NCI-H2171 (cell line): ENCODE measurements at regions not wholly inside any gene's neighbourhood (a gene's known extent, or its start where the extent isn't known, plus 50 kb on each side); places are given as distances from the start of the nearest gene placed in this dataset.

Experiments used
- DNase-seq: peaks from one replicate; lab custom pipeline; 2025; lab: John Stamatoyannopoulos, UW

- DNase-seq: no peak
These were observed 460.0 kb upstream of the BRINP1 start for GRCh38 chr9:119829186-119829585.

DNA sequence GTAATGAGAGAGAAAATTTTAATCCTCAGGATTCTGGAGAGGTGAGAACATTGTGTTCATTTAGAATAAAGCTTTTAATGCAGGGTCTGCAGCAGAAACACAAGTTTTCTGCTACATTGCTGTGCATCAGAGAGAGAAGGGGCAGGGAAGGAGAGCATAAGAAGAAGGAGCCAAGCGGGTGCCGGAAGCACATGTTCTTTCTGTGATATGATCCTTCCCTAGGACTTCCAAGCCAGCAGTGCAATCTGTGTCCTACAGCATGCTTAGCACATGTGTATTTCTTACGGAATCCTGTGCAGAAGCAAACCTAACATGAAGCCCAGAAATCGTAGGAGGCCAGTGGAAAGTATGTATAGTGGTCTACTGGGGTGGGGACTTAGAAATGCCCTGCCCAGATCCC is 458.3 kb upstream of the BRINP1 start:
- DNase-seq: no peak

DNA sequence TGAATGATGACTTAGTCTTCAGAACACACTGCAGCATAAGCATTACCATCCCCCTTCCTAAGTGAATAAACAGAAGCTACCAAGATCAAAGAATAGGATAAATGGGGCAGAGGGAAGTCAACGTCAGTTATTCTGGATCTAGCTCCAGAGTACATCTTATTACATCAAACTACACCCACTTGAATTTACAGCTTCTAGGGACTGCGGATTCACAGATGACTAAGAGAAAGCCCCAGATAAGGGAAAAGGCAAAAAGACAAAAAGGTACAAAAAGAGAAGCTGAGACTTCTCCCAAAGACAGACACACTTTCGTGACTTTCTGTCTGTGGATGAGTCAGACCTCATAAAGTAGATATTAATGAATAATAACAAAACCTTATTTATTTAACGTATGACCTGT is 457.9 kb upstream of the BRINP1 start:
- DNase-seq: no peak

DNA sequence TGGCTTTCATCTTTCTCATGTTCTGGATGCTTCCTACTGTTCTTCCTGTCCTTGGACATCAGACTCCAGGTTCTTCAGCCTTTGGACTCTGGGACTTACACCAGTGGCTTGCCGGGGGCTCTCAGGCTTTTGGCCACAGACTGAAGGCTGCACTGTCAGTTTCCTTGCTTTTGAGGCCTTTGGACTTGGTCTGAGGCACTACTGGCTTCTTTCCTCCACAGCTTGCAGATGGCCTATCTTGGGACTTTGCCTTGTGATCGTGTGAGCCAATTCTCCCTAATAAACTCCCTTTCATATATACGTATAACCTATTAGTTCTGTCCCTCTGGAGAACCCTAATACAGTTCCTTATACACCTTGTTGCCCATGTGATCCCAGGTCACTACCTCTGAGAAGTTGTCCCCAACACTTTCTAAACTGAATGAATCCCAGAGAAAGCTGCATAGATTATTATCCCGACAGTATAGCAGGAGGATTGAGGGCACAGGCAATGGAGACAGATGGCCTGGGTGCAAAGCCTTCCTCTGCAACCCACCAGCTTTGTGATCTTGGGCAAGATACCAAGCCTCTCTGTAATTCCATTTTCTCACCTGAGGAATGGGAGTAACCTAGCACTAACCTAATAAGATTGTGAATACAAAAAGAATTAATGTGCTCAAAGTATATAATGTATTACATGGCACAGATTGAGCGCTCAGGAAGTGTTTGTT is 449.6 kb upstream of the BRINP1 start:
- DNase-seq: no peak

DNA sequence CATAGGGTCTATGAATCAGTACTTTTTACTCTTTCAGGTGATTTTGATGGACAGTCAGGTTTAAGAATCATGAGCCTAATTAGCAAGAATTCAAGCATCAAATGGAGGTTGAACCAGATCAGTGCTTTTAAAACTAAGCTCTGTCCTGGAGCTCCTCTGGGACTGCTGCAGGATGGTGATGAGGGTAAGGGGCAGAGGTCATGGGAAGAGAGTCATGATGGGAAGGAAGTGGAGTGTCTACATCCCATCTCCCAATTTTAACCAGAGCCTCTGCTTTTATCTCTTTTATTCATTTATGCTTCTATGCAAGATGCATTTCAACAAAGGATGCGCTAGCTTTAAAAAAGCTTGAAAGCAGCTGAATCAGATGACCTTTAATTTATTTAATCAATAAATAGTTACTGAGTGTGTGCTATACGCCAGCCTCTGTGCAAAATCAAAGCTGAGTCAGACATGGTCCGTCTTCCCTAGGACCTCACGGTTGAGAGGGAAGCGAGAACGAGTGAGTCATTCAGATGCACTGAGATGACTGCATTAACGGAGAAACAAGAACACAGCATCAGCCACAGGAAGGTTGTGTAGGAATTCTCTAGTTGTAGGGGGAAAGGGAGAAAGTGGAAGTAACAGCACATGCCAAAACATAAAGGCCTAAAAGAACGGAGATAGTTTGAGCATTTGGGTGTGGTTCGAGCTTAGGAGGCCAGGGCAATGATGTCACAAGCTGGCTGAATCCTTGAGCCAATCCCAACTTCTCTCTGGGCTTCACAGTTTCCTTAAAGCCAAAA is 441.6 kb upstream of the BRINP1 start:
- DNase-seq: no peak

DNA sequence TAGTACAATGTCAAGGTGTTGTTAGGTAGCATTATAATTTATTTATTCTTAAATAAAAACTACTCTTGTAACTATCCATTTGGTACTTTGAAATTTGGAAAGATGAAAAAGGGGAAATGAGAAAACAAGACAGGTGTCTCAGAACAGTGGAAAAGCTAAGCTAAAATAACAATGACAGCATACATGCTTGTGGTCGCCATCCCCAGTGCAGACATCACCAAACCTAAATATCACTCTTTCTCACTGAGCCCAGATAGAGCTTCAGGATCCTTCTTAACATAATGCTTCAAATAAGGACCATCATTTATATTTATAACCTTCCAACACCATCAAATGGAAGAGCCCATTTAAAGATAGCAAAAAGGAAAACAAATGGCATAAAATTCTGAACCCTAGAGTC is 434.4 kb upstream of the BRINP1 start:
- no peak for DNase-seq

DNA sequence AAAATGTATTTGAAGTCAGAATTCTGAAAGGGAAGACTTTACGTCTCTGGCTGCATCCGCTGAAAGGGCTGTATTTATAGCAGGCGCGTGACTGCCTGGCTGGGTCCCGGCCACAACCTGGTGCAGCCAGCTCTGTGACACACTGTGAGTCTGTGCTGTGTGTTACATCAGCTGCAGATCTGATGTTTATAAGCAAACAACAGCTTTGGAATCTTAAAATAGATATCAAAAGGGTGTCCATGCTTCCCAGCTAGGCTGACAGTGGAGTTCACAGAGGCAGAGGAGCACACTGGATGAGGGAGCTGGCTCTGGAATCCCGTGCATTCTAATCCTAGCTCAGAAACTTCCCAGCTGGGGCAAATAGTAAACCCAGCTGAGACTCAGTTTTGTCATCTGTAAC is 433.4 kb upstream of the BRINP1 start:
- no peak for DNase-seq

DNA sequence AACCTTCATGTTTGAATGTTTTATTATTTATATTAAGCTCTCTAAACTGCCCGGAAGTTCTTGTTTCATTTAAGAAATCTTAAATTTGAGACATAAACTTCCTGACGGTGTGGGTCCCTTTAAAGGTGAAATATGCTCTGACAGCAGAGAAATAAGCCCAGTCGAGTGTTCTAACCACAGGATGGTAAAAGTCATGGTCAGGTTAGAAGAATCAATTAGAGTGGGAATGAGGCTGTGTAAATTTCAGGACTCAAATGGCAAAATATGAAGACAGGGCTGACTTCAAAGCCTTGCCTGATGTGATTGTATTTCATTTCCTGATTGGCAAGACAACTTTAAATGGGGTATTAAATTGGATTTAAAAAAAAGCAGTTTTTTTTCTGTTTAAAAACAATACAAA is 432.9 kb upstream of the BRINP1 start:
- no peak for DNase-seq

GRCh38 chr9:119801311-119801710 is 432.1 kb upstream of the BRINP1 start:
- DNase-seq: no peak

GRCh38 chr9:119795395-119795794 is 426.2 kb upstream of the BRINP1 start:
- no peak for DNase-seq

DNA sequence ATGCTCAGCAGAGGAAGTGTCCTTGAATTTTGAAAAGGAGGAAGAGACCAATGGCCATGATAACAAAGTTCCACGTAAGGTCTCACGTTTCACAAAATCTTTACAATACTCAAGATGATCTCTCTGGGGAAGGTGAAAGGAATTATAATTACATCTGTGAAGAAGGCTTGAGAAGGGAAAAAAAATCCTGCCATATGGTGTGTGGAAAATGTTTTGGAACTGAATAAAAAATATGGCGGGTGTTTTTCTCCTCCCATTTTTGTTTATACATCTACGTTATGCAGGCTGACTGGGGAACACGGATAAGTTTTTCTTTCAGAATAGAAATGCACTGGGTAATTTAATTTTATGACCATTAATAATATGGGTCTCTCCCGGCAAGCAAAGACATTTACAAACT is 425.6 kb upstream of the BRINP1 start:
- peak; percentile 95 for DNase-seq

GRCh38 chr9:119793218-119793617 is 424.0 kb upstream of the BRINP1 start:
- peak; percentile 91 for DNase-seq

DNA sequence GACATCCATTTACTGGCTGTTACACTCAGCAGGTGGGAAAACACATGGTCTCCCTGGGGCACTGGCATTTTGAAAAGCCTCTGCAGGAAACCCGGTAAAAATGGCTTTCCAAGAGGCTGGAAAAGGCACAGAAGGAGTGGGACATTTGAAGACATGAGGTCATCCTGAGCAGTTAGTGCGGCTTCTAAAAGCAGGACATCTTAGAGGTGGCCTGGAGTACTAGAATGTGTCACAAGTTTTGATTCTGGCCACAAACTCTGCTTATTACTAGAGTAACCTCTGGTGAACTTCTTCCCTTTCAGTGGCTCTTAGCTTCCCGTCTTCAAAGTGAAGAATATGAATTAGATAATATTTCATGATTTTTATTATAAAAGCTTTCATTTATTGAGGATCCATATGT is 423.0 kb upstream of the BRINP1 start:
- DNase-seq: no peak

GRCh38 chr9:119789987-119790386 is 420.8 kb upstream of the BRINP1 start:
- DNase-seq: no peak

DNA sequence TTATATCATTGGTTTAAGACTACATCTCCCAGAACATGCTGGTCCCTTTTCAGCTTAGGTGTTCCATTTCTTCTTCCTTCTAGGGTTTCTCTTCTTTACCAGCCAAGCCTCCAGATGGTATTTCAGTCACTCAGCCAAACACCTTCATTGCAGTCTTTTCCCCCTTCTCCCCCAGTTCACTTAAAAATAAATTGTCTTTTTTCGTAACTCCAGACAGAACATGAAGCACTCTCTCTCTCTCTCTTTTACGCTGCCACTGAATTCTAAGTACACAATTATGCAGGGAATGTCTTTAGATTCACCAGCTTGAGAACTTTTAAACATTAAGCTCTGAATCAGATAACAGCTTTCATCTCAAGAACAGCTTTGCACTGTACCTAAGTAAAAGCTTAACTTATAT is 419.7 kb upstream of the BRINP1 start:
- peak; percentile 24 for DNase-seq

DNA sequence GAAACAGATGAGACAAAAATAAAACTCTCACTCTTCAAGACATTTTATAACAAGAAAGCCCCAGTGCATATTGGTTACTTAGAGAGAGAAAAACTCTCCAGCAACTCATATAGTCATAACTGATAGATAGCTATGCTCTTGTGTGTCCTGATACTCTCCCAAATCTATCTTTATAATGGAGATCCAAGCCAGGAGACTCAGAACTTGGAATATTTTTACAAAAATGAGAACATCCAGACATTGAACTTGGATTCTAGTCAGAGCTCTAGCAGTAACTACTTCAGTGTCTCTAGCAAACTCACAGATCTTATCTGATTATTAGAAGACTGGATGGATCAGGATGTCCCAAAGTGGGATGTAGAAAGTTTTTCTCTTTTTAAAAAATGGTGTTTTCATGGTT is 412.7 kb upstream of the BRINP1 start:
- no peak for DNase-seq

DNA sequence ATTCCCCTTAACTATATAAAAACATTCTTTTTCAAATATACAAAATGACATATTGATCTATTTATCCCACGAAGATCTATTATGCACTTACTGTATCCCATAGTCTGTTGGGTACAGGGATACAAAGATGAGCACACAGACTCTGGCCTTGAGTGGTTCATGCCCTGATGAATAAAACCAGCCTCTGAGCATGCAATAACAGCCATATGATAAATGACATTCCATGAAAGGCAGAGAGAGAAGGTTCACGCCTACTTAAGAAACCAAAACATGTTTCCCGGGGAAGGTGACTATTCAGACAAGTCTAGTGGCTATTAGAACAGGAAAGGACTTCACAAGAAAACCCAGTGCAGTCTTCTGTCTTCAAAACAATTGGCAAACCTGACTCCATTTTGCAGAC is 406.2 kb upstream of the BRINP1 start:
- no peak for DNase-seq

DNA sequence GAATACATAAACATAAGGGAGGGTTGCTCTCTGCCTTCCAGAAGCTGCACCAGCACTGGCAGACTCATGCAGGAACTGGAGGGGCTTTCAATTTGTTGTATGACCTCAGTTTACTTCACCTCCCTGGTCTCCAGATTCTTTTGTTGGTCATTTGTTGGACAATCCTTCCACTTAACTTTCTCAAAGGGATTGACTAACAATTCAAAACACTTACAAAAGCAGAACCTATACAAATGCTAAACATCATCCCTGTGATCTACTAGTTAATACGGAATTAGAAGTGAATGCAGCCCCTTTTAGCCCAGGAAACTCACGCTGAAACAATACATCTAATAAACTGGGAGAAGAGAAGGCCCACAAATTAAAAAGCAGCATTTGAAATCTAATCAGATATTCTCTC is 404.6 kb upstream of the BRINP1 start:
- no peak for DNase-seq

DNA sequence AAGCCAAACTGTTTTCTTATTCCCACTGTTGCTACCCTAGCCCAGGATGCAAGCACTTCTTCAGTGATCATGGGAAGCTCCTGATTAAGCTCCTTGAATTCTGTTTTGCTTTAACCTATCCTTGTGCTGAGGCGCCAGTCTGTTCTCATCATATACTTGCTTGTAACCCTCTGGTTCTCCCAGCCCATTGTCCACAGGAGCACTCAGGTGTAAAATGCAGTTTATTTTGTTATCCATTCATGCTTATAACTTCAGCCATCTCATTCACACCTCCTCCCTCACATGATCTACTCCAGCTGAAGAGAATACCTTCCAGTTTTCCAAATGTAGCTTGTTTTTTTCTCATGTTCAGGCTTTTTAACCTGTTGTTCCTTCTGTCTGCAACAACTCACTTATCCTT is 402.1 kb upstream of the BRINP1 start:
- DNase-seq: no peak

DNA sequence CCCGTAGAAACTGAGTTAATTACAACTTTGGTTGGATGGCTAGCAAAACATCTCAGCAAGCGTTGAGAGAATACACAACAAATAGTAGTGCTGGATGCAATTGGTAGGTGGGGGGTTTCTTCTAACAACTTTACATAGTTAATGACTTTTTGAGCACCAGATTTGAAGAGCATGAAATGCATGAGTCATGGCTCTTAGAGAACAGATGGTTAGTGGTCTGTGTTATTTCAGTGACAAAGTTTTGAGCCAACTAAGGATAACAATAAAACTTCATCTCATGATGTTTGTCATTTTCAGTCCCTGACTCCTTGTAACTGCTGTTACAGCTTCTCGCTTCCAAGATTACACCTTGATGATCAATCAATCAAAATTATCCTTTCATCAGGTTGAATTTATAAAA is 399.0 kb upstream of the BRINP1 start:
- DNase-seq: peak; percentile 31

DNA sequence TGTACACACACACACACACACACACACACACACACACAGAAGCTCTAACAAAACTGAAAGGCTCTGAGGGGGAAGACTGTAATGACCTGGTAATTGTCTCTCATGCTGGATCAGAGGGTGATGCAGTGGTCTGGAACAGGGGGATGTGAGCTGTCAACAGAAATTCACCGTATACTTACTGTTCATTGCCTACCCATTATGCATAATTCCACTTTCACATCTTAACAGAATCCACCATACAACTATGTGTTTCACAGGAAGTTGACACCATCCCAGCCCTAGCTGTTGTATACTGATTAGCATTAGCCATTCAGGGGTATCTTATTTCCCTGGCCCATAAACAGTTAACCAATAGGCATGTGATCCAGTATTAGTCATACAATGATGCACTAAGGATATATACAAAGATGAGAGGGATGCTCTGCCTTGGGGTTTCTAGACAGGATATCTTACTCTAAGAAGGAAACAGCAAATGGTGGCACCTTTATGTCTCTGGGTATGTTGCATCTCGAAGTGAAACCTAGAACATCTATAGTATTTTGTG is 396.5 kb upstream of the BRINP1 start:
- no peak for DNase-seq

GRCh38 chr9:119763260-119763659 is 394.0 kb upstream of the BRINP1 start:
- DNase-seq: no peak

- no peak for DNase-seq
These were observed 392.6 kb upstream of the BRINP1 start for GRCh38 chr9:119761812-119762211.

DNA sequence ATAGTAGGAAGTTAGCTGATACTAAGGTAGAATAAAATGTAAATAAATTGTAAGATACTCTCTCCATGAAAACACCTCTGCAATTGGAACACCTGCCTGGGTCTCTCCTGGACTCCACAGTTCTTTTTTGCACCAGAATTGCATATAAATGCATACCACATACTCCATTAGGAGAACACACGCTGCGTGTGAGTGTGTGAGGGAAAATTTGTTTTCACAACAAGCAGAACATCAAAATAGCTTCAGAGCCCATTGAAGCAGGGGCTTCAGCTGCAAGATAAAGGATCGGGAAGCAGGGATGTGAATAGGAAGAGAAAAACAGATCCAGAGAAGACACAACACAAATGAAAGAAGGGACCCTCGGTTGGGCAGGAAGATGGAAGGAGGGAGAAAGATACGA is 389.8 kb upstream of the BRINP1 start:
- no peak for DNase-seq
